ENCODE measurements at regions not wholly inside any gene's neighbourhood (a gene's known extent, or its start where the extent isn't known, plus 50 kb on each side); places are given as distances from the start of the nearest gene placed in this dataset.
A peak's percentile ranks its signal among the peaks of the same experiment; 100 is the strongest.
"Not testable (repeated sequence)": the region's sequence is repeated elsewhere in the genome, so short reads cannot be mapped to it uniquely, and the experiment has no call there.

- no peaks in the 10 kb centered on the region for H3K27me3 ChIP-seq (ENCODE audit: control insufficient read depth, insufficient read depth, low read length)
- no peak for DNase-seq
- H3K36me3 ChIP-seq (replicated peaks; ENCODE audit: control insufficient read depth, insufficient read depth, low read length) = no peaks in the 10 kb centered on the region
- H3K4me3 ChIP-seq (ENCODE audit: insufficient read depth, low read depth, low read length) = no peak overlapping the region
Measured at GRCh38 chr15:69756440-69756839, 303.8 kb downstream of the RPLP1 start.

DNA sequence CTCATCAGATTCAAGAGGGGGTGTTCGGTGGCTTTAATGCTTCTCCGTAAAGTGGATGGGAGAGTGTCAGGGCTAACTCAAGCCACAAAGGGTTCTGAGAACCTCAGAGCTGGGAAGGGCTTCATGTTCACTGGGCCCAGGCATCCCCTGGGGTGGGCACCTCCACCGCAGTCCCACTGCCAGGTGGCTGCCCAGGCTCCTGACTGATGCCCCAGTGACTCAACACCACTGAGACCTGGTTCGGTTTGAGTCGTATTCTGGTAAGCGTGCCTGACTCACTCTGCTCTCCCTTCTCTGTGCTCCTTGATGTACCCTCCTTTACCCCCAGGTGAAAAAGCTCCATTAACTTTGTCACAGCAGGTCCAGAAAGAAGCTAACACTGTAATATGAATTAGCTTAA lies 304.6 kb downstream of the RPLP1 start:
- DNase-seq = no peak
- H3K36me3 ChIP-seq (replicated peaks; ENCODE audit: control insufficient read depth, insufficient read depth, low read length) = no peaks in the 10 kb centered on the region
- no peak overlapping the region for H3K4me3 ChIP-seq (ENCODE audit: insufficient read depth, low read depth, low read length)
- no peaks in the 10 kb centered on the region for H3K27me3 ChIP-seq (ENCODE audit: control insufficient read depth, insufficient read depth, low read length)

- Histone ChIP-seq H3K27me3 (ENCODE audit: control insufficient read depth, insufficient read depth, low read length) (no peaks in the 10 kb centered on the region), H3K4me3 (ENCODE audit: insufficient read depth, low read depth, low read length) (no peak overlapping the region), H3K36me3 (replicated peaks; ENCODE audit: control insufficient read depth, insufficient read depth, low read length) (no peaks in the 10 kb centered on the region)
- no peak for DNase-seq
Measured at GRCh38 chr15:69758291-69758771, 305.7 kb downstream of the RPLP1 start.

- no peak for DNase-seq
- H3K4me3 ChIP-seq (ENCODE audit: insufficient read depth, low read depth, low read length) = no peak overlapping the region
- no peaks in the 10 kb centered on the region for H3K36me3 ChIP-seq (replicated peaks; ENCODE audit: control insufficient read depth, insufficient read depth, low read length)
- H3K27me3 ChIP-seq (ENCODE audit: control insufficient read depth, insufficient read depth, low read length) = no peaks in the 10 kb centered on the region
Measured at GRCh38 chr15:69758810-69759790, 306.5 kb downstream of the RPLP1 start.

- DNase-seq = no peak
- H3K4me3 ChIP-seq (ENCODE audit: insufficient read depth, low read depth, low read length) = no peak overlapping the region
- H3K36me3 ChIP-seq (replicated peaks; ENCODE audit: control insufficient read depth, insufficient read depth, low read length) = no peaks in the 10 kb centered on the region
- no peaks in the 10 kb centered on the region for H3K27me3 ChIP-seq (ENCODE audit: control insufficient read depth, insufficient read depth, low read length)
Measured at GRCh38 chr15:69760258-69760845, 307.7 kb downstream of the RPLP1 start.

DNA sequence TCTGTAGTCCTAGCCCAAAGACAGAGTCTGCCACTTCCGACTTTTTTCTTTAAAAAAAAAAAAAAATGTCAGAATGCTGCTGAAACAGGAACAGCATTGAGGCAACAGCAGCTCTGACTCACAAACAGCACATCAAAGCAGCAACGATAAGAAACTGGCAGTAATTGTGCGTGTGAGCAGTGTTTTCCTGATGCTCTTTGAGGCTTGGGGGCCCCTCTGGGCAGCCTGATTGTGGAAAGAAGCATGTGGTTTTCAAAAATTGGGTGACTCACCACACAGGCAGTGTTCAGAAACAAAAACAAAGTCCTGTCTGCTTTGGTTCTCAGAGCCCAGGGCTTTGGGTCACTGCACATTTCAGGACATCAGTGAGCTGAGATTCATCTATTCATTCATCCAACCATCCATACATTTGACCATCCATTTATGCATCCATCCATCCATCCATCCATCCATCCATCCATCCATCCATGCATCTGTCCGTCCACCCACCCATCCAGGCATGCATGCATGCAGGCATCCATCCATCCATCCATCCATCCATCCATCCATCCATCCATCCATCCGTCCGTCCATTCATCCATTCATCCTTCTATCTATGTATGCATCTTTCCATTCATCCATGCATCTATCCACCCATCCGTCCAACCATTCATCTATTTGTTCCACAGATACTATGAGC lies 308.4 kb downstream of the RPLP1 start:
- Histone ChIP-seq H3K27me3 (ENCODE audit: control insufficient read depth, insufficient read depth, low read length) (no peaks in the 10 kb centered on the region), H3K36me3 (replicated peaks; ENCODE audit: control insufficient read depth, insufficient read depth, low read length) (no peaks in the 10 kb centered on the region), H3K4me3 (ENCODE audit: insufficient read depth, low read depth, low read length) (no peak overlapping the region)
- DNase-seq = no peak

GRCh38 chr15:69762373-69763148 lies 309.9 kb downstream of the RPLP1 start:
- no peaks in the 10 kb centered on the region for H3K27me3 ChIP-seq (ENCODE audit: control insufficient read depth, insufficient read depth, low read length)
- DNase-seq = peak; percentile 86
- H3K36me3 ChIP-seq (replicated peaks; ENCODE audit: control insufficient read depth, insufficient read depth, low read length) = no peaks in the 10 kb centered on the region
- no peak overlapping the region for H3K4me3 ChIP-seq (ENCODE audit: insufficient read depth, low read depth, low read length)

DNA sequence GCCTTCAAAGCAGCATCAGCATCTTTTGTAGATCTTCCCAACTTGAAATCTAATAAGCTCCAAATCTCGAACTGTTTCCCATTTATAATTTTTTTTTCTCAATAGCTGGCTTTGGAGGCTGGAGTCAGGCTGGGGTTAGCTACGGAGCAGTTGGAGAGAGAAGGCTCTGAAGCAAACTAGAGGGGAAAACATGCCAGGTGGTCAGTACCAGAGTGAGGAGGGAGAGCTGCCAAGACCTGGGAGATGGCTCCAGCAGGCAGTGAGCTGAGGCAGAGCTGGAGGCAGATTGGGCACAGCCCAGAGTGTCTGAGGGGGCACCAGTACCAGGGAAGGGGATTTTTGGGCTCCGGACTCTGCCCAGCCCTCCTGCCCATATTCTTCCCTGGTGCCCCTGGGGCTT lies 311.2 kb downstream of the RPLP1 start:
- Histone ChIP-seq H3K27me3 (ENCODE audit: control insufficient read depth, insufficient read depth, low read length) (no peaks in the 10 kb centered on the region), H3K4me3 (ENCODE audit: insufficient read depth, low read depth, low read length) (no peak overlapping the region), H3K36me3 (replicated peaks; ENCODE audit: control insufficient read depth, insufficient read depth, low read length) (no peaks in the 10 kb centered on the region)
- no peak for DNase-seq

GRCh38 chr15:69766156-69766555 lies 313.5 kb downstream of the RPLP1 start:
- H3K4me3 ChIP-seq (ENCODE audit: insufficient read depth, low read depth, low read length) = no peak overlapping the region
- DNase-seq = no peak

DNA sequence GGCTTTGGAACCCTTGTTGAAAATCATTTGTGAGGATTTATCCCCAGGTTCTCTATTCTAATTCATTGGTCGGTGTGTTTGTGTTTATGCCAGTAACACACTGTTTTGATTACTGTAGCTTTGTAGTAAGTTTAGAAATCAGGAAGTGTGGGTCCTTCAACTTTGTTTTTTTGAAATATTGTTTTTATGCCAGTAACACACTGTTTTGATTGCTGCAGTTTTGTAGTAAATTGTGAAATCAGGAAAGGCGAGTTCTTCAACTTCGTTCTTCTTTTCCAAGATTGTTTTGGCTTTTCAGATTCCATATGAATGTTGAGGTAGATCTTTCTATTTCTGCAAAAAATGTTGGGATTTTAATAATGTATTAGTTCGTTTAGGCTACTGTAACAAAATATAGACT lies 314.6 kb downstream of the RPLP1 start:
- no peaks in the 10 kb centered on the region for H3K36me3 ChIP-seq (replicated peaks; ENCODE audit: control insufficient read depth, insufficient read depth, low read length)
- no peaks in the 10 kb centered on the region for H3K27me3 ChIP-seq (ENCODE audit: control insufficient read depth, insufficient read depth, low read length)
- no peak for DNase-seq
- H3K4me3 ChIP-seq (ENCODE audit: insufficient read depth, low read depth, low read length) = no peak overlapping the region

More at GRCh38 chr15:69766156-69766555, 313.5 kb downstream of the RPLP1 start:
- Histone ChIP-seq H3K27me3 (ENCODE audit: control insufficient read depth, insufficient read depth, low read length) (no peaks in the 10 kb centered on the region), H3K36me3 (replicated peaks; ENCODE audit: control insufficient read depth, insufficient read depth, low read length) (no peaks in the 10 kb centered on the region)

GRCh38 chr15:69769336-69769735 lies 316.7 kb downstream of the RPLP1 start:
- not testable (repeated sequence) for DNase-seq; H3K36me3 ChIP-seq (replicated peaks; ENCODE audit: control insufficient read depth, insufficient read depth, low read length); H3K27me3 ChIP-seq (ENCODE audit: control insufficient read depth, insufficient read depth, low read length); H3K4me3 ChIP-seq (ENCODE audit: insufficient read depth, low read depth, low read length)

DNA sequence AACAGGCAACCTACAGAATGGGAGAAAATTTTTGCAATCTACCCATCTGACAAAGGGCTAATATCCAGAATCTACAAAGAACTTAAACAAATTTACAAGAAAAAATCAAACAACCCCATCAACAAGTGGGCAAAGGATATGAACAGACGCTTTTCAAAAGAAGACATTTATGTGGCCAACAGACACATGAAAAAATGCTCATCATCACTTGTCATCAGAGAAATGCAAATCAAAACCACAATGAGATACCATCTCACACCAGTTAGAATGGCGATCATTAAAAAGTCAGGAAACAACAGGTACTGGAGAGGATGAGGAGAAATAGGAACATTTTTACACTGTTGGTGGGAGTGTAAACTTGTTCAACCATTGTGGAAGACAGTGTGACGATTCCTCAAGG lies 321.6 kb downstream of the RPLP1 start:
- not testable (repeated sequence) for H3K36me3 ChIP-seq (replicated peaks; ENCODE audit: control insufficient read depth, insufficient read depth, low read length)

DNA sequence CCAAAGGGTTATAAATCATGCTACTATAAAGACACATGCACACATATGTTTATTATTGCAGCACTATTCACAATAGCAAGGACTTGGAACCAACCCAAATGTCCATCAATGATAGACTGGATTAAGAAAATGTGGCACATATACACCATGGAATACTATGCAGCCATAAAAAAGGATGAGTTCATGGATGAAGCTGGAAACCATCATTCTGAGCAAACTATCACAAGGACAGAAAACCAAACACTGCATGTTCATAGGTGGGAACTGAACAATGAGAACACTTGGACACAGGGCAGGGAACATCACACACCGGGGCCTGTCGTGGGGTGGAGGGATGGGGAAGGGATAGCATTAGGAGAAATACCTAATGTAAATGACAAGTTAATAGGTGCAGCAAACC lies 322.1 kb downstream of the RPLP1 start:
- H3K36me3 ChIP-seq (replicated peaks; ENCODE audit: control insufficient read depth, insufficient read depth, low read length); H3K4me3 ChIP-seq (ENCODE audit: insufficient read depth, low read depth, low read length); H3K27me3 ChIP-seq (ENCODE audit: control insufficient read depth, insufficient read depth, low read length); DNase-seq: not testable (repeated sequence)

More for the DNA sequence above, 321.6 kb downstream of the RPLP1 start:
- not testable (repeated sequence) for H3K4me3 ChIP-seq (ENCODE audit: insufficient read depth, low read depth, low read length); DNase-seq; H3K27me3 ChIP-seq (ENCODE audit: control insufficient read depth, insufficient read depth, low read length)

- H3K27me3 ChIP-seq (ENCODE audit: control insufficient read depth, insufficient read depth, low read length) = no peaks in the 10 kb centered on the region
- no peaks in the 10 kb centered on the region for H3K36me3 ChIP-seq (replicated peaks; ENCODE audit: control insufficient read depth, insufficient read depth, low read length)
- H3K4me3 ChIP-seq (ENCODE audit: insufficient read depth, low read depth, low read length) = no peak overlapping the region
- no peak for DNase-seq
Measured at GRCh38 chr15:69777356-69777755, 320.4 kb downstream of the TLE3 start.
